ENCODE measurements at regions not wholly inside any gene's neighbourhood (a gene's known extent, or its start where the extent isn't known, plus 50 kb on each side); places are given as distances from the start of the nearest gene placed in this dataset.

- no peak for DNase-seq (ENCODE audit: low read depth)
Measured at GRCh38 chr2:122105171-122105876, 349.9 kb downstream of the TSN start.

GRCh38 chr2:122105877-122106206 lies 350.4 kb downstream of the TSN start:
- DNase-seq (ENCODE audit: low read depth) = no peak

- no peak for DNase-seq (ENCODE audit: low read depth)
Measured at GRCh38 chr2:122108186-122108585, 352.7 kb downstream of the TSN start.

- no peak for DNase-seq (ENCODE audit: low read depth)
Measured at GRCh38 chr2:122112216-122113005, 357.0 kb downstream of the TSN start.

GRCh38 chr2:122114421-122114820 lies 359.0 kb downstream of the TSN start:
- DNase-seq (ENCODE audit: low read depth) = no peak

GRCh38 chr2:122117371-122117770 lies 361.9 kb downstream of the TSN start:
- no peak for DNase-seq (ENCODE audit: low read depth)

- no peak for DNase-seq (ENCODE audit: low read depth)
Measured at GRCh38 chr2:122129399-122129798, 373.9 kb downstream of the TSN start.

- no peak for DNase-seq (ENCODE audit: low read depth)
Measured at GRCh38 chr2:122132147-122132691, 376.8 kb downstream of the TSN start.

GRCh38 chr2:122135021-122135937 lies 379.8 kb downstream of the TSN start:
- no peak for DNase-seq (ENCODE audit: low read depth)

GRCh38 chr2:122136056-122136455 lies 380.6 kb downstream of the TSN start:
- DNase-seq (ENCODE audit: low read depth) = no peak

GRCh38 chr2:122138561-122138960 lies 383.1 kb downstream of the TSN start:
- DNase-seq (ENCODE audit: low read depth) = no peak

GRCh38 chr2:122139739-122140420 lies 384.4 kb downstream of the TSN start:
- DNase-seq (ENCODE audit: low read depth) = no peak

- no peak for DNase-seq (ENCODE audit: low read depth)
Measured at GRCh38 chr2:122144884-122145283, 389.4 kb downstream of the TSN start.

- no peak for DNase-seq (ENCODE audit: low read depth)
Measured at GRCh38 chr2:122145856-122146255, 390.4 kb downstream of the TSN start.

GRCh38 chr2:122148128-122148767 lies 392.8 kb downstream of the TSN start:
- DNase-seq (ENCODE audit: low read depth) = no peak

GRCh38 chr2:122150524-122151280 lies 395.3 kb downstream of the TSN start:
- no peak for DNase-seq (ENCODE audit: low read depth)

- DNase-seq (ENCODE audit: low read depth) = no peak
Measured at GRCh38 chr2:122152571-122152970, 397.1 kb downstream of the TSN start.

GRCh38 chr2:122156176-122156890 lies 400.9 kb downstream of the TSN start:
- DNase-seq (ENCODE audit: low read depth) = no peak

- no peak for DNase-seq (ENCODE audit: low read depth)
Measured at GRCh38 chr2:122157158-122157557, 401.7 kb downstream of the TSN start.

All from LHCN-M2 (cell line).